Right hindlimb (tissue), 1 donor: ENCODE measurements at regions not wholly inside any gene's neighbourhood (a gene's known extent, or its start where the extent isn't known, plus 50 kb on each side); places are given as distances from the start of the nearest gene placed in this dataset.
"Not testable (repeated sequence)": the region's sequence is repeated elsewhere in the genome, so short reads cannot be mapped to it uniquely, and the experiment has no call there.

Experiments
- DNase-seq: peaks from one replicate; pipeline ENCODE4 v3.0.0-alpha.2; 2018

DNA sequence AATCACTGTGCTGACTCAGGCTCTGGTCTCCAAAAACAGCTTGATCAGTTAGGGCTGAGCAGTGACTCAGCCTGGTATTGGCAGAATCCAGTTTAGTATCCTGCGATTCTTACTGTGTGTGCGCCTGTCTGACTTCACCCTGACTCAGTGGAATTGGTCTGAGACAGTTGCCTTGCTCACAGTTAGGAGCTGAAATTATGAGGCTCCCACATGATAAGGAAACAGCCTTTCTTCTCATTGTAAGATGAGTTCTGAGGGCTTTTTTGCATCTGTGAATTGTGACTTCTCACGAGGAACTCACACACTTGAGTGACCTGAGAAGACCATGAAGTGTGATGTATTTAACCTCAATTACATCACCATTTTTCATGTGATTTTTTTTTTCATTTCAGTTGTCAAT, 1282.4 kb downstream of the RPIA start:
- DNase-seq: not testable (repeated sequence)

- not testable (repeated sequence) for DNase-seq
Observed at GRCh38 chr2:89979826-89980537, 1288.5 kb downstream of the RPIA start.

DNA sequence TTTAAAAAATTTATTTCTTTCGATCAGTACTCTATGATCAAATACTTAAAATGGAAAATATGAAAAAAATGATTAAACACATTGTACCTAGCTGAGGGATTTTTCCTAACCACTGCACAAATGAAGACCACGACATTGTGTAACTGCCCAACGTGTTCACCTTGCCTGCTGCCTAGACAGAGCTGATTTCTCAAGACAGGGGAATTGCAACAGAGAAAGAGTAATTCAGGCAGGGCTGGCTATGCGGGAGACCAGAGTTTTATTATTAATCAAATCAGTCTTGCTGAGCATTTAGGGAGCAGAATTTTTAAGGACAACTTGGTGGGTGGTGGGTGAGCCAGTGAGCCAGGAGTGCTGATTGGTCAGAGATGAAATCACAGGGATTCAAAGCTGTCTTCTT, 1290.8 kb downstream of the RPIA start:
- DNase-seq: not testable (repeated sequence)

DNA sequence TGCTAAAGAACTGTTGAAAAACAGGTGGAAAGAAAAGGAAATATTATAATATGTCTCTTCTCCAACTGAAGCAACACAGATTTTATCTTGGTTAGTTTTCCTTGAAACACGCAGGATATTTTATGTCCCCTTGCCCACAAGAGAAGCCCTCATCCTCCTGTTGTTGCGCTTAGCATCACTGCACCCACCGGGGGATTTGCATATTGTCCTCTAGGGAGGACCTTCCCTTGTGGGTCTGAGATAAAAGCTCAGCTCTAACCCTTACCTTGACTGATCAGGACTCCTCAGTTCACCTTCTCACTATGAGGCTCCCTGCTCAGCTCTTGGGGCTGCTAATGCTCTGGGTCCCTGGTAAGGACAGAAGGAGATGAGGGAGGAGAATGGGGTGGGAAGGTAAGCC, 1294.2 kb downstream of the RPIA start:
- DNase-seq: not testable (repeated sequence)

DNA sequence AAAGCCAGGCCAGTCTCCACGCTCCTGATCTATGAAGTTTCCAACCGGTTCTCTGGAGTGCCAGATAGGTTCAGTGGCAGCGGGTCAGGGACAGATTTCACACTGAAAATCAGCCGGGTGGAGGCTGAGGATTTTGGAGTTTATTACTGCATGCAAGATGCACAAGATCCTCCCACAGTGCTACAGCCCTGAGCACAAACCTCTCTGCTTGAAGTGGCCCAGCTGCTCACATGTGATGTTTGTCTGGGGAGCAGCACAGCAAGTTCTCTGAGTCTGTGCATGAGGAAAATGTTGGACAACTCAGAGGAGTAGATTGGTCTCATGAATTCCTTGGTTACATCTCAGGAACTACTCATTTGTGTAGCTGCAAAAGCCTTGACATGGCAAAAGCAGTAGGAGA, 1295.1 kb downstream of the RPIA start:
- not testable (repeated sequence) for DNase-seq

- DNase-seq: not testable (repeated sequence)
Observed at GRCh38 chr2:89996779-89997178, 1305.3 kb downstream of the RPIA start.

DNA sequence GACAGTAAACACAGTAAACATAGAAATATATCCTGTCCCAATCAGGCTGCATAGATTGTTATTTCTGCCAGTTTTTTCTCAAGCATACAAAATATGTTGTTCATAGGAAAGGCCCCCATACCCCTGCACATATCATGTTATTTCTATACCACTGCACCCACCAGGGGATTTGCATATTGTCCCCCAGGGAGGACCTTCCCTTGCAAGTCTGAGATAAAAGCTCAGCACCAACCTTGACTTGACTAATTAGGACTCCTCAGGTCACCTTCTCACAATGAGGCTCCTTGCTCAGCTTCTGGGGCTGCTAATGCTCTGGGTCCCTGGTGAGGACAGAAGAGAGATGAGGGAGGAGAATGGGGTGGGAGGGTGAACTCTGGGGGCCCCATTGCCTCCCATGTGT, 1313.1 kb downstream of the RPIA start:
- not testable (repeated sequence) for DNase-seq

- DNase-seq: not testable (repeated sequence)
Observed at GRCh38 chr2:90010442-90011100, 1319.1 kb downstream of the RPIA start.

- DNase-seq: not testable (repeated sequence)
Observed at GRCh38 chr2:90011101-90011443, 1319.6 kb downstream of the RPIA start.

- DNase-seq: not testable (repeated sequence)
Observed at GRCh38 chr2:90019908-90020307, 1328.4 kb downstream of the RPIA start.

DNA sequence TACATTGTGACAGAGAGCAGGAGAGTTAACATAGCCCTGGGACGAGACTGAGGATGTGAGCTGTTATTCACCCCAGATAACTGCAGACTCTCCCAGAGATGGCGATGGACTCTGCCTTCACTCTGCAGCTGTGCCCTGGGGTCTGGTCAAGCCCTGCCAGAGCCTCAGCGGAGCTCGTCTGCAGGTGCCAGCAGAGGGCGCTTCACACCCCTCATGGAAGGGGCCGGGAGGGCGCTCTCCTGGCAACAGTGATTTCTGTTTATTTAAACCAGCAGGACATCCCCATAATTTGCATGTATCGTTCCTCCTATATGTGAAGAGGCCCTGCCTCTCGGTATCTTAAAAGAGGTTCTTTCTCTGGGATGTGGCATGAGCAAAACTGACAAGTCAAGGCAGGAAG, 1329.8 kb downstream of the RPIA start:
- not testable (repeated sequence) for DNase-seq

GRCh38 chr2:90027231-90027643, 1335.8 kb downstream of the RPIA start:
- not testable (repeated sequence) for DNase-seq

- not testable (repeated sequence) for DNase-seq
Observed at GRCh38 chr2:90028381-90029079, 1337.1 kb downstream of the RPIA start.

GRCh38 chr2:90029080-90029428, 1337.6 kb downstream of the RPIA start:
- not testable (repeated sequence) for DNase-seq

GRCh38 chr2:90032269-90032668, 1340.8 kb downstream of the RPIA start:
- DNase-seq: not testable (repeated sequence)

DNA sequence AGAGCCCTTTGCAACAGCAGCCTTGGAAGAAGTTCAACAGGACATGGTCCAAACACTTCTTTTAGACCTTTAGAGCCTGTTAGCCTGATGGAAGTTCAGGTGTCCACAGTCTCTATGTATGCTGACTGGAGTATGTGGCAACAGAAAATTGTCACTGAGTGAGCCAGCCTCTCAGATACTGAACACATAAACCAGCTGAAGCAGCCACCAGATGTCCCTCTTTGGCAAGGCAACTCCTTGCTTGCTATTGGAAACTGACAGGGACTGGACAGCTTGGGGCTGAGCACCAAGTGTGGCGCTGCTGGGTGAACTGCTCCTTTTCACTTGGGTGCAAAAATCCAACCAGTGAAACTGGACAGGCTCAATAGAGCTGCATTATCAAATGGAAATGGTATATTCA, 1344.9 kb downstream of the RPIA start:
- DNase-seq: not testable (repeated sequence)

GRCh38 chr2:90039093-90039492, 1347.6 kb downstream of the RPIA start:
- DNase-seq: not testable (repeated sequence)

DNA sequence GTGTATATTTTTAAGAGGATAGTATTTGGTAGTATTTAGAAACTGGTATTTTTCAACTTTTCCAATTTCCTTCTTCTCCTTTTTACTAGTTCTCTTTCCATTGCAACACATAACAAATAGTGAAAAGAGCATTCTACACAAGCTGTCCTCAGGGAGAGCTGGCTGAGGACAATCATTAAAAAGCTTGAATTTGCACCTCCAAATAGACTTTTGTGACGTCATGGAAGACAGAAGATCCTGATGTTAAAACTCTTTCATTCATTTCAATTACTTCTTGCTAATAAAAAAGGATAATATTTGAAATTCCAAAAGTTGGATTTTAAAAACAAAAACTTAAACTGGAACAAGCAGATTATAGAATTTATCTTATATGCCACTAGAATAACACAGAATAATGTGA, 1356.3 kb downstream of the RPIA start:
- not testable (repeated sequence) for DNase-seq

DNA sequence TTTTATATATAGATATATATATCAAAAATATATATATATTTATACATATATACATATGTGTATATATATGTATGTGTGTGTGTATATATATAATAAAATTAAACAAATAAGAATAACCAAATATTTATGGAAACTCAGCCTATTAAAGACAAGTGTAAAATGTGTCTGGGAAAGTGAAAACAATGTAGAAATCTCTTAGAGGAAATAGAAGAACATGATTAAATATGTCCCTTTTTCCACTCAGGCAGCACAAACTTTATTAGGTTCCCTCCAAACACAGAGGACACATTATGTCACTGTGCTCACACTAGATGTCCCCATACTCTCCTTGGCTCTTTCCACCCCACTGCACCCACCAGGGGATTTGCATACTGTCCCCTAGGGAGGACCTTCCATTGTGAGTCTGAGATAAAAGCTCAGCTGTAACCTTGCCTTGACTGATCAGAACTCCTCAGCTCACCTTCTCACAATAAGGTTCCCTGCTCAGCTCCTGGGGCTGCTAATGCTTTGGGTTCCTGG, 1360.7 kb downstream of the RPIA start:
- DNase-seq: not testable (repeated sequence)

DNA sequence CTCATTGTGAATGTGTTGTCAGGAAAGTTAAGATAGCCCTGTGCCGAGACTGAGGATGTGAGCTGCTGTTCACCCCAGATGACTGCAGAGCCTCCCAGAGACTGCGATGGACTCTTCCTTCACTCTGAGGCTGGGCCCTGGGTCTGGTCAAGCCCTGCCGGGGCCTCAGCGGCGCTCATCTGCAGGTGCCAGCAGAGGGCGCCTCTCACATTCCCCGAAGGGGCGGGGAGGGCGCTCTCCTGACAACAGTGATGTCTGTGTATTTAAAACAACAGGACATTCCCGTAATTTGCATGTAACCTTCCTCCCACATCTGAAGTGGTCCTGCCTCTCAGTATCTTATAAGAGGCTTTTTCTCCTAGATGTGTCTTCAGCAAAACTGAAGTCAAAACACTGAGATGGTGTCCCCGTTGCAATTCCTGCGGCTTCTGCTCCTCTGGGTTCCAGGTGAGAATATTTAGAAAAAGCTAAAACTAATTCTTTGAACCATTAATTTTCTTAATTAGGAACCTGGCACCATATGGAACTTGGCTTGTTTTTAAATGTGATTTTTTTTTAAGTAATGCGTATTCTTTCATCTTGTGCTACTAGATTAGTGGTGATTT, 1377.9 kb downstream of the RPIA start:
- DNase-seq: peak; percentile 22

DNA sequence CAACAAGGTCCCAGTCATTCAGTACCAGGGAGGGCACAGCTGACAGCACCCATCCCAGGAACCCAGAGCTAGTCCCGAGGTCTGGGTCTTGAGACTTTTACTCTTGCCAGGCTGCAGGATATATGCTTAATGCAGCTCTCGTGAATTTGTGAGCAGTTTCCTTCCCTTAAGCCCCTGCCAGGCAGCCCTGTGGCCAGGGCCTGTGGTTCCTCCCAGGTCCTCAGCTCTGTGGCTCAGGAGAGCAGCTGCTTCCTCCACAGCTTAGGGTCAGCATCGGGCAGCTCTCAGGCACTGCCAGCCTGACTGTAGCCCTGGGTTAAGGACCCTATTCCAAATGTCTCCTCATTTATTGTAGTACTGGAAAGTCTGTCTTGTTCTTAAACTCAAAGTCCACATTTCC, 1384.8 kb downstream of the RPIA start:
- no peak for DNase-seq

- no peak for DNase-seq
Observed at GRCh38 chr2:90077948-90078347, 1386.5 kb downstream of the RPIA start.

DNA sequence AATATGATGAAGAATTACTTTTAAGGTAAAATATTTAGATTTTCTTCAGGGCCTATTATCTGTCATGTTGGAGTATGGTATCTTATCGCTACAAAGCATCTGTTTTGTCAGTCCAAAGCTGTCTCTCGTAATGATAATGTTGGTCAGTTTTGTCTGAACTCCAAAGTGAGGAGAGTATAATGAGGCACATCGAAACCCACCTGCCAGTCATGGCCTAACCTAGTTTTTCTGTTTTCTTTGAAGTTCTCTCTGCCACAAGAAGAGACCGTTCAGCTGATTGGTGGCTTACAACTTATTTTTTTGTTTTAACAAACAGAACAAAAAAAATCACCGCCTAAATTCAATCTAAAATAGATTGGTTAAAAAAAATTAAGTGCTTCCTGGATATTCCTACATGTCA, 1387.9 kb downstream of the RPIA start:
- DNase-seq: no peak
